GDM1 (cell line): ENCODE measurements at regions not wholly inside any gene's neighbourhood (a gene's known extent, or its start where the extent isn't known, plus 50 kb on each side); places are given as distances from the start of the nearest gene placed in this dataset.
"Not testable (repeated sequence)": the region's sequence is repeated elsewhere in the genome, so short reads cannot be mapped to it uniquely, and the experiment has no call there.

Experiments used
- DNase-seq: peaks from one replicate; lab custom pipeline; 2025; lab: John Stamatoyannopoulos, UW

DNA sequence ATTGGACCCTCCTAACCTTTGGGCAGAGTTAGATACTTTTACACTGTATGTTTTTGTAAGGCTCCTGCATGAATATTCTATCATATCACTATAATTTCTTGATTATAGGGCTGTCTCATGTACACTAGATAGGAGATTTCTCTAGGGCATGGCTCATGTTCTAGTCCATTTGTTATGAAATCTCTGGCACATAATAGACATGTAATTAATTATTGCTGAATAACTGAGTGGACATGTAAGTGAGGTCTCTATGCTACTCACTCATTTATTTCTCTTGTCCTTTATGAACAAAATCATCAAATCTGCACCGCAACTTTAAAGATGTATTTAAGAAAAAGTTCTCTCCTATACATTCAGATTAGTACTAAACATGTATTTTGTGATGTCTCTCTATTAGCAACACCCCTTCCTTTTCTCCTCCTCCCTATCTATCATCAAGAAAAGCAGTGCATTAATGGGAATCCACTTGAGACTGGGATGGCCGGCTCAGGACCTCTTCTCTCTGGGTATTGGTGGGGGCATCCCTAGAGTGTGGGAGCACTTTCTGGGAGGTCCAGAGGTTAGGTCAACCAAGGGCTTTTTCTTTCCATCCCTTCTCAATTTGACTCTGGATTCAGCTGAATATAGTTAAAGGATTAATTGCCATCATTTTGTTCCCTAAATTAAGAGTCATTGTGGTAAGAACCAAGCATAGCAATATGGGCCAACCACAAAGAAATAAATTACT lies 168.0 kb upstream of the HMGA2 start:
- DNase-seq = no peak

DNA sequence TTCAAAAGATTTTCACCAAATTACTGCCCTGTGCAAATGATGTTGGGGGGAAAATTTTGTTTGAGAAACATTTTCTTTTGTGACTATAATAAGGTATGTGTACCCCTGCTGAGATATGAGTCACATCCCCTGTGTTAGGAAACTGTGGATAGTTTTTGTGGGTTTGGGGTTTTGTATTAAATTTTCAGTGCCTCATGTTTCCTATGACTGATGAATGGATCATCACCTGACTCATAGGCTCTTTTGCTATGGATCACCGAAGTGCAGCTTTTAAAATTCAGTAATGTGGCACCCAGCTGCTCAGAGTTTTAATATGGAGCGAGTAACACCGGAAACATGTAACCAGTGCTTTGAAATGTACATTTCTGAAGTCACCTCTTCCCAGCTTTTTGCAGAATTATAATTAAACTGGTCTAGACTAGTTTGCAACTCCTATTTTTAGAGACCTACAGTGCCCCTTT lies 167.4 kb upstream of the HMGA2 start:
- DNase-seq = no peak

DNA sequence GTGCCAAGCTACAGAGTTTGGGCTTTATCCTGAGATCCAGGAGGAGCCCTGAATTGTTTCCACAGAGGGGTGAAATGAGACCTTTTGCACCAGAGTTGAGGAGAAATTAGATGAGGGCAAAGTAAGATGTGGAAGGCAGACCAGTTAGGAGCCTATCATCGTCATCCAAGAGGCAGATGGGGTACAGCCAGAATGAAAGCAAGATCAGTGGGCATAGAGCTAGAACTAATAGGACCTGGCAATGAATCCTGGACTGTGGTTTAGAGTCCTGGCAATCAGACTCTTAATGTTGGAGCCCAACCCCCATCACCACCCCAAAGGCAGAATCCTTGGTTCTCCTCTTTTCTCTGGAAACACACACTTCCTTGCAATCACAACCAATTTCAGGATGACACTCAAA lies 166.6 kb upstream of the HMGA2 start:
- no peak for DNase-seq

DNA sequence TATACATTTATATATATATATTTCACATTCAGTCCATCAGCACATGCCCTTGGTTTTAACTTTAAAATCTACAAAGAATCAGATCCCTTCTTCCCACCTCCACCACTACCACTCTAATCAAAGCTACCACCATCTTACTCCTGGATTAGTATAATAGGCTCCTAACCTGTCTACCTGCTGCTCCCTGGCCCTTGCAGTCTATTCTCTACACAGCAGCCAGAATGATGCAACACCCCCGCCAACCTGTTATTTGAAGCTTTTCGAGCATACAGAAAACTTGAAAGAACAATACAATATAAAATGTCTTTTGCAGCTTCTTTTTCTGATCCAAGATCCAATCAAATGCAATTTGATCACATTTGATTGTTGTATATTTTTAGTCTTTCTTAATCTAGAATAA lies 165.9 kb upstream of the HMGA2 start:
- DNase-seq = no peak

DNA sequence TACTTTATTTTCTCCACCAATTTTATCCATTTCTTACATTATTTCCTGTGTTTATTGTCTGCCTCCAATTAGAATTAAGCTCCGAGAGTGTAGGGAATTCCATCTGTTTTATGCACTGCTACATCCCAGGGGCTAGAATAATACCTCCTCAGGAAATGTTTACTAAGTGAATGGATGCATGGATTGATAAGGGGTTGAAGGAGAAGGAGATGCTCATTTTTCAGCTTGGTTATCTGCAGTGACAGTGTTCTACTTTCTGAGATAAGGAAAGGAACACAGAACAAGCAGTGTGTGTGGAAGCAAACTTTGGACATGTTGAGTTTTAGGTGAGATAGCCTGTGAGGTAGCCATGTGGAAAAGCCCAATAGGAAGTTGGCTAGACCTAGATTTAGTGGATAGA lies 164.6 kb upstream of the HMGA2 start:
- DNase-seq = no peak

DNA sequence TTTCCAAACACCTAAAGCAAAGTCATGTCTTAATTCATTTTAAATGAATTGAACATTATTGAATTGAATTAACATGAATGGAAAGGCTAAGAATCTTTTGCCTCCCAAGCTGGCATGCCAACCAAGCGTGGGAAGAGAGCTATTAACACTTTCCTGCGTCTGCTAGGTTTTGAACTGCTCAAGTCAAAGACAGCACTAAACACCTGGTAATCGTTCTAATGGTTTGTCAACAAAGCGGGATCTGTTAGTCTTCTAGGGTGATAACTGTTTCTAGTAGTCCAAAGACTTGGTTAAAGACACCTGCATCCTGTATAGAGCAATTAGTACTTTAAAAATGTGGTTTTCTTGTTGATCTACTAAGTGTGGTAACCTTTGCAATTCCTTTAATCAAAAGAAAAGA lies 164.2 kb upstream of the HMGA2 start:
- DNase-seq = no peak

DNA sequence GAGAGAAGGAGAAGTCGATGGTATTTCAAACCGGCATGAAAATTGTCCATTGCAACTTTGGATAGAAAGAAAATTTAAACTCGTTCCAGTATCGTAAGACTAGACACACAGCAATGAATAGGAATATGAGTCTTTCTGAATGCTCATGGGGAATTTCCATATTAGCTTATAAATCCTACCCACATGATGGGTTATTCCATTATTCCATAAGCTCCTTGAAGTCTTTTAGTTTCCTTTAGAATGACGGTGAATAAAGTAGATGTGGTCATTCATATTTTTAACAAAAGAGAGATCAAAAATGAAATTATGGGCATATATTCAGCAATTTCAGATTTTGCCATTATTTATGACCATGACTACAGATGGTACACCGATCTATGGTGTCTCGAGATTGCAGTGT lies 163.4 kb upstream of the HMGA2 start:
- no peak for DNase-seq

DNA sequence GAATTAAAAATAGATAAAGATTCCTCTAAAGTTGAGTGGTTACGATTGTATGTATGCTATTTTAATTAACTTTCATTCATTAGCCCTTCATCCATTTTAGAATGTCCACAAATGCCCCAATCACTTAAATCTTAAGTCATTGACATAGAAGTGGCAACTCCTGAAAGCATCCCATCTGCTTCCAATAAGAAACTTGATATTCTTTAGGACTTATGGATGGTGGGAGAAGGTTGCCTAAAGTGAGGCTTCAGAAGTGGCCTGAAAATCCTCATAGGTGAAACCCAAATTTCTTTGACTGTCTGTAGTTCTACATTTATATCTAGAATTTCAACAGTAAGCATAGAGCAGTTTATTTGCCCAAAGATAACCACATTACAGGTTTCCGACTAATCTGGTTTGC lies 161.7 kb upstream of the HMGA2 start:
- DNase-seq = no peak

DNA sequence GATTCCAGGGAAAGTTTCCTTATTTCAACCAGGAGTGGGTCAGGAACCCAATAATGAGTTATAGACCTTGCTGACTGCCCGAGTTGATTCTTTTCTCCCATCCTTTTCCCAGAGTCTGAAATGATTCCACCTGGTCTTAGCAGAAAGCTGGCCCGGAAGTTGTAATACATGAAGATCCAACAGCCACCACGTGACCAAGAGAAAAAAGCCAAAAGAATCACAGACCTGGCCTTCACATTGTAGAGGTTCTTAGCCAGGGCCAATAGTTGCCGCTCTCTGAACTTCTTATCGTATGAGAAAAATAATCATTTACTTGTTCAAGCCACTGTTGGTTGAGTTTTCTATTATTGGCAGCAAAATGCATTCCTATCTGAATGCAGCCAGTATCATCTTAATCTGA lies 161.2 kb upstream of the HMGA2 start:
- DNase-seq = no peak

DNA sequence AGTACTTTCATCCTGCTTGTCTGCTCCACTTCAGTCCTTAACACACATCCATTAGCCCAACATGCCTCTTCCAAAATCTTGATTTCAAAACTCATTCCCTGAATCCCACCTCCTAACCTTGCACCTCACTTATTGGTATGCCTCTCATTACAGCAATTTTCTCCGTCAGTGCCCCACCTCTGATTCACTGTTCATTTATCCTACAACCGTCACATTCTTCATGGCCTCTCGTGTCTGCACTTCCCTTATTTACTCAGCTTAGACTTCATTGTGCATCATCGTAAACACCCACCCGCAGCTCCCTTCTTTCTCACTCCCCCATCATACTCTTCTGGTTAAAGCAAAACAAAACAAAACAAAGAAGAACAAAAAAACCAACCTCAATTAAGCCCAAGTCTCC lies 160.6 kb upstream of the HMGA2 start:
- no peak for DNase-seq

DNA sequence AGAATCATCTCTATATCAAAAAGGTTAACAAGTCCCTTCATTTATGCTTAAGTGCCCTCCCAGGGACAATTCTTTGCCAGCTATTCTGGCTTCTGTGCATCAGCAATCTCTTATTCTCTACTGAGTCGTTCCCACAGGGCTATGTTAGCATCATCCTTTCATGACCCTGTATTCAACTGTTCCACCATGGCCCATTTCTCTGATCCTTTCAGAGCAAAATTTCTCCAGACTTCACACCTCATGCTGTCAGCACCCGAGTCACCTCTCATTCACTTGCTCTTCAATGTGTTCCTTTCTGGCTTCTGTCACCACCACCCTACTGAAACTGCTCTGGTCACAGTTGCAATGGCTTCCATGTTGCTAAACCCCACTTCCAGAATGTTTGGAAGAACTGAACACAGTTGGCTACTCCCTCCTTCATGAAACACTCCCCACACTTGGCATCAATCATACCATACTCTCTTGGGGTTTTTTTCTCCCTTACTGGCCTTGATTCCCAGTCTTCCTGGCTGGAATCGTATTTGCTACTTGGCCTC lies 159.5 kb upstream of the HMGA2 start:
- DNase-seq = no peak

DNA sequence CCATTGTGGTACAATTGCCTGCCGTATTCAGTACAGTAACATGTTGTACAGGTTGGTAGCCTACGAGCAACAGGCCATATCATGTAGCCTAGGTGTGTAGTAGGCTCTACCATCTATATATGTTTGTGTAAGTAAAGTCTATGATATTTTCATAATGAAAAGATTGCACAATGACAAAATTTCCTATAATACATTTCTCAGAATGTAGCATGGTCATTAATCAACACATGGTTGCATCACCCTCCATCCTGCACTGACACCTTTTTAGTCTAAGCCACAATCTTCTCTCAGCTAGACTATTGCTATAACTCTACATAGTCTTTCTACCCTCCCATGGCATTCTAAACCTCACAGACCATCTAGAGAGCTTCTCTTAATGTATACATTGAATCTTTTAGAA lies 158.5 kb upstream of the HMGA2 start:
- no peak for DNase-seq

DNA sequence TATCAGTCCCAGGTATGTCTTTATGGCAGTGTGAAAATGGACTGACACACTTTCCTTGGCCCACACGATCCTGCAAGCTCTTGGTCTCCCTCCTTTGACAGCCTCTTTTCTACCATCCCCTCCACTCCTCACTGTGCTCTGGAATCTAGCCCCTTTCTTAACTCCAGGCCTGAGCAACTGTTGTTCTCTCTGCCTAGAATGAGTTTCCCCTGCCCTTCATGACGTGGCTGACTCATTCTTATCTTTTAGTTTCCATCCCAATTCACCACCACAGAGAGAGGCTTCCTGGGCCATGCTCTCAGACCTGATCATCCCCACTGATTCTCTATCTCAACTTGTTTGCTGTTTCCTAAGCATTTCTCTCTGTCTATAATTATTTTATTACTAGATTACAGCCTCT lies 157.4 kb upstream of the HMGA2 start:
- no peak for DNase-seq

DNA sequence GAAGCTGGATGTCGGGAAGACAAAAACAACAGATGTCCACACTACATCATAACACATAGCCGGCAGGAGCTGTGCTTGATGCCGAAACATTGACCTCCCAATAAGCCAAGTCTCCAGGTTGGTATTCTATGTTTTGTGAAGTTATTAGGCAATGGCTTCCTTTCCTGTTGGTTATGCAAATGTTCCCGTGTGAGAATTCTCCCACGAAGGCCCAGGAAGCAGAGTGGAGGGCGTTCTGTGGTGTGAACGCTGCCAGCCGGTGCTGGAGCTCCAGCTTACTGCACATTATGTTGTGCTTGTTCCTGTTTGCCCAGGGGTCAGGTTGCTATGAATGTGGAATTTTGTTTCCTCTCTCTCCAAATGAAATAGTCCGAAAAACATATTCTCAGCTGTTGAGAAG lies 156.4 kb upstream of the HMGA2 start:
- DNase-seq = no peak

DNA sequence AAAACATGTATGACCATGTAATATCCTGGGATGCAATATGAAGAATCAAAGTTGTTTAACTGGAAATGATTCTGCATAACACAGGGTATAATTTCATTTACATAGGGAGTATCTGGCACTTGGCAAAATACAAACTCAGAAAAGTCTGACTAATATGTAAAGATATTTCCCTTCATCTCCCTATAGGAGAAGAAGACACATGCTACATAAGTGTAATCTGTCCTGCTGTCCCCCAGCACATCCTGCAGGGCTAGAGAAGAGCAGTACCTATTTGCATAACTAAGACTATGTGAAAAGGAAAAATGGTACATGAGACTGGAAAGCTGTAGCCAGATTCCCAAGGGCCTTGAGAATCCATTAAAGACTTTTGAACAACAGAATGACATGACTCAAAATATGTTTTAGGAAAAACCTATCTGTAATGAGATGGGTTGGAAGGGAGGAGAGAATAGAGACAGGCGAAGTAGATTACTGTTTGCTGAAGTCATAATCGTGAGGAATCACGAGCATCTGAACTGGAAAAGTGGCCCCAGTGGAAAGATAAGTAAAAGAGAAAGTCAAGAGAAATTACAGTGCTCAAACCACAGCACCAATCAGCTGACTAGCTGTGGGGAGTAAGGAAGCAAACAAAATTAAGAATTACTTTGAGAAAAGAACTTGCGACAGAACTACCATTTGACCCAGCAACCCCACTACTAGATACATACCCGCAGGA lies 155.1 kb upstream of the HMGA2 start:
- DNase-seq = no peak

DNA sequence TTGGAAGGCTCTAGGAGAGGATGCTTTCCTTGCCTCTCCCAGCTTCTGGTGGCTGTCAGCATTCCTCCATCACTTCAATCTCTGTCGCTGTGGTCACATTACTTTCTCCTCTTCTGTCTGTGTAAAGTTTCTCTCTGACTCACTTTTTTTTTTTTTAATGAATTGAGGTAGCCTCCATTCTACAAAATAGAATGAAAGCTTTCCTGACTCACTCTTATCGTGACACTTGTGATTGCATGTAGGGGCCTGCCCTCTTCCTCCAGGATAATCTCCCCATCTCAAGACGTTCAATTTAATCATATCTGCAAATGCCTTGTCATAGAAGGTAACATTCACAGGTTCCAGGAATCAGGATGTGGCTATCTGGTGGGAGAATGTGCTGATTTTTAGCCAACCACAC lies 153.5 kb upstream of the HMGA2 start:
- DNase-seq = no peak

DNA sequence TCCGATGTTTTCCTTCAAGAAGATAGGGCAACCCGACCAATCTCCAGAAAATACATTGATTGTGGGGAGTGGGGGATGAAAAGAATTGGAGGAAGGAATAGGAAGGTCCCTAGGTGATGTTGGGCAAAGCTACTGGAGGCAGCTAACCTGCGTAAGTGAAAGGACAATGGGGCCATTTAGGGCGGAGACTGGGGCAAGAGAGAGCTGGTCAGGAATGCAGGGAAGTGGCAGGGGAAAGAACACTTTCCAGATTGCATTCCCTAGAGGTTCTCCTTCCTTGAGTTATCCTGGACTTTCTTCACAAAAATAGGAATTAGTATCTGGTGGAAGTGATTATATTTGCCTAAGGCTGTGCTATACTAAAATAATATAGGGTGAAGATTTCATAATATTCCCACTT lies 151.8 kb upstream of the HMGA2 start:
- no peak for DNase-seq

DNA sequence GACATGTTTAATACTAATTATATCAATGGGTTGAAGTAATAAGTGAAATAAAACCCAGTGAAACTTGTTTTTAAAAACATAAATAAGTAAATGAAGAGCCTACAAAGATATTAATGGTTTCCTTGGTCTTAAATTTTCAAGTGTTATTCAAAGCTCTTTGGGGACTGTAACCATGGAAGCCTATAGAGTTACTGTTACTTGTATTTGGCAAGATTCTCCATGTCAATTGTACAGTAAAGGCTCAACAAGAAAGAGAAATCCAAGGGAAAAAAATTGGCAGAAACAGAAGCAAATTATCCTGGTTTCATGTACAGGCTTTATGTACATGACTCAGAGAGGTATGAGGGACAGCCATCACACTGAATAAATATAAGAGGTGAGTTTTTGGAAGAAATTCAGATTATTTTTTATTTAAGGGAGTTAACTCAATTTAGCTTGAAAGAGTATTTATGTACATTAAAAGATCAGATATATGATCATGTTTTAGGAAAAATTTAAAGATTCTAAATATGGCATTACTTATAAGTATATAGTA lies 151.1 kb upstream of the HMGA2 start:
- no peak for DNase-seq

DNA sequence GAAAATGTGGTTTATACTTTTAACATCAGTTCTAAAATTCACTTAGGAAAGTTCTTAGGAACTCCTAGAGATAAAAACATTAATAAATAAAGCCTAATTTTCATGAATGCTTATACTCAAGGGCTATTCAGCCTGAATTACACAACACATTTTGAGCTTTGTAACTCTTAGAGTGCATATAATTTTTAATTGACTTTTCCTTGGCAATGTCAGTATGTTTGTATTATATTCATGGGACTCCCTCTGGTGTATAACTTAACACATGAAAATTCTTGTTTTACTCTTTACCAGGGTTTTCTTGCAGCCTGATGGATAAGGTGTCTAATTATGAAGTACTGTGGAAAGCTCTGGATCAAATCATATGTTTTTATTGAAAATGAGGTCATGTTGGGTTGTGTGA lies 150.6 kb upstream of the HMGA2 start:
- no peak for DNase-seq

DNA sequence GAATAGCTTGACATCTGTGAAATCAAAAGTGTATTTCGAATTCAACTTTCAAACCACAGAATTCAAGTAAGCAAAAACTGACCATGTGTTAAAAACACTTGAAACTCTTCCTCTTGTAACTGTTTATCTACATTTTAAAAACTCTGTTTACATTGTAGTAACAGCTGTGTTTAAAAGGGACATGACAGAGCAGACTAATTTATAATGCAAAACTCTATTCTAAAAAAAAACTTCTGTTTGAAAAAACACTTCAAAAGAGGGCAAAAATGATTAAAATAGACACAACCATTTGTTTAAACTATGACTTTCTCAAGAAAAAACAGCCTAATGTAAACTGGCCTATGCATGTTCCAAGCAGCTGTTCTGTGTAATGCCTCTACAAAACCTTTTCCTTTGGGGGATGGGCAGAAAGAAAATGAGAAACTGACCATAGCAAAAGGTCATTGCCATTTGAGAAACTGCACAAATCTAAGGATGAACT lies 149.1 kb upstream of the HMGA2 start:
- DNase-seq = no peak

DNA sequence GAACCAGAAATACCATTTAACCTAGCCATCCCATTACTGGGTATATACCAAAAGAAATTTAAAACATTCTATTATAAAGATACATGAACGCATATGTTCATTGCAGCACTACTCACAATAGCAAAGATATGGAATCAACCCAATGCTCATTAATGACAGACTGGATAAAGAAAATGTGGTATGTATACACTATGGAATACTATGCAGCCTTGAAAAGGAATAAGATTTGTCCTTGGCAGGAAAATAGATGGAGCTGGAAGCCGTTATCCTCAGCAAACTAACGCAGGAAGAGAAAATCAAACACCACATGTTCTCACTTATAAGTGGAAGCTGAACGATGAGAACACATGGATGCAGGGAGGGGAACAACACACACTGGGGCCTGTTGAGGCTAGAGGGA lies 146.1 kb upstream of the HMGA2 start:
- DNase-seq = not testable (repeated sequence)

DNA sequence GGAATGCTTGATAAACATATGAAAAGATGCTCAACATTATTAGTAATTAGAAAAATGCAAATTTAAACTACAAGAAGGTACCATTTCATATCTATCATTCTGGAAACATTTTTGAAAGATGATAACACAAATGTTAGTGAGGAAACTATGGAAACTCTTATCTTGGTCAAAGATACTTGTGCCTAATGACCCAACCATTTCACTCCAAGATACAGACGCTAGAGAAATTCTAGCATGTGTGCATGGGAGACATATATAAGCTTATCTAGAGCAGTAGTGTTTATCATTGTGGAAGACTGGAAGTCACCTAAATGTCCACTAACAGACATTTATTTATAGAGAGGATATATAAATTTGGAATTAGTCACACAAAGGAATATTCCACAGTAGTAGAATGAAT lies 143.1 kb upstream of the HMGA2 start:
- DNase-seq = no peak

DNA sequence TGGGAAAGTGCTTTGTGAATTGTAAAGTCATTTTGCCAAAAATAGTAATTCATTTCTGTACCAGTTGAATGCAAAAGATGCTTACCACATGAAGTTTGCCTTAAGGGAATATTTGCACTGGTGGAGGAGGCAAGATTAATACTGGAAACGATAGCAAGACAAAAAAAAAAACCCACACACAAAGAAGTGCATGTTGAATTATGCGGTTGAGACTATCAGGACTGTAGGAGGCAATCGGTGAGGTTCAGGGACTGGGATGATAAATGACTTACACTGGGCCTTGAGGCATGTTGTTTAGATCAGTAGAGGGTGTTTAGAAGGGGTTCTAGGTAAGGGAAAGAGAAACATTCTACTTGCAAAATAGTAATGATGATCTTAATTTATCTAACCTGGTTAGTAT lies 142.2 kb upstream of the HMGA2 start:
- no peak for DNase-seq
